GM10266 (cell line): ENCODE measurements at regions not wholly inside any gene's neighbourhood (a gene's known extent, or its start where the extent isn't known, plus 50 kb on each side); places are given as distances from the start of the nearest gene placed in this dataset.

ENCODE experiments used
- DNase-seq: peaks from one replicate; pipeline ENCODE4 v3.0.0; 2012; ENCODE audit errors: extremely low spot score
- CTCF ChIP-seq: IDR thresholded peaks from 2 replicates; pipeline ENCODE4 v1.5.1; 2012; ENCODE audit warnings: mild to moderate bottlenecking, low read depth; ENCODE audit not compliant: control insufficient read depth, insufficient read depth; ENCODE audit errors: missing control alignments

- DNase-seq = no peak
- no peak for TF ChIP-seq CTCF
These were observed 95.3 kb upstream of the PARP11 start for GRCh38 chr12:3968523-3968922.

- TF ChIP-seq CTCF = no peak
- DNase-seq = no peak
These were observed 94.5 kb upstream of the PARP11 start for GRCh38 chr12:3967556-3968160.

GRCh38 chr12:3966376-3966775 is 93.2 kb upstream of the PARP11 start:
- TF ChIP-seq CTCF = no peak
- no peak for DNase-seq

GRCh38 chr12:3965046-3965445 is 91.8 kb upstream of the PARP11 start:
- no peak for TF ChIP-seq CTCF
- DNase-seq = no peak

- DNase-seq = peak; percentile 36
- TF ChIP-seq CTCF = peak; percentile 52
These were observed 91.2 kb upstream of the PARP11 start for GRCh38 chr12:3964439-3964838.

- no peak for TF ChIP-seq CTCF
- no peak for DNase-seq
These were observed 89.7 kb upstream of the PARP11 start for GRCh38 chr12:3962631-3963483.

- no peak for TF ChIP-seq CTCF
- no peak for DNase-seq
These were observed 88.4 kb upstream of the PARP11 start for GRCh38 chr12:3961591-3961990.
